HG03103 (cell line): ENCODE measurements at regions not wholly inside any gene's neighbourhood (a gene's known extent, or its start where the extent isn't known, plus 50 kb on each side); places are given as distances from the start of the nearest gene placed in this dataset.
"Not testable (repeated sequence)": the region's sequence is repeated elsewhere in the genome, so short reads cannot be mapped to it uniquely, and the experiment has no call there.

Experiments
- ATAC-seq: cut with Tn5 transposase; IDR thresholded peaks from one replicate; pipeline ENCODE4 v1.9.1; 2021; ENCODE audit warnings: low read depth; ENCODE audit not compliant: unreplicated experiment

- not testable (repeated sequence) for ATAC-seq
Measured at GRCh38 chr9:67313409-67313808, 321.1 kb upstream of the SPATA31A3 start.

DNA sequence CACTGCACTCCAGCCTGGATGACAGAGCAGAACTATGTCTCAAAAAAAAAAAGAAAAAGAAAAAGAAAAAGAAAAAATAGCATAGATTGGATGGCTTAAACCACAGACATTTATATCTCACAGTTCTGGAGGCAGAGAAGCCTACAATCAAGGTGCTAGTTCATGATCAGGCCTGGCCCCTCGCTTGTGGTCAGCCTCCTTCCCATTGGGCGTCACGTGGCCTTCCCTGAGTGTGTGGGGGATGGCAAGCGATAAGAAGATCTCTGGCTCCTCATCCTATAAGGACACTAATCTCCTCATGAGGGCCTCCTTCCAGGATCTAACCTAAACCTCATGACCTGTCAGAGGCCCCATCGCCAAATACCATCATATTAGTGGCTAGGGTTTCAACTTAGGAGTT is 320.2 kb upstream of the SPATA31A3 start:
- ATAC-seq = not testable (repeated sequence)

GRCh38 chr9:67307109-67307508 is 314.8 kb upstream of the SPATA31A3 start:
- ATAC-seq = not testable (repeated sequence)

- not testable (repeated sequence) for ATAC-seq
Measured at GRCh38 chr9:67288797-67289196, 296.4 kb upstream of the SPATA31A3 start.

- peak; percentile 43 for ATAC-seq
Measured at GRCh38 chr9:67288117-67288735, 295.9 kb upstream of the SPATA31A3 start.

DNA sequence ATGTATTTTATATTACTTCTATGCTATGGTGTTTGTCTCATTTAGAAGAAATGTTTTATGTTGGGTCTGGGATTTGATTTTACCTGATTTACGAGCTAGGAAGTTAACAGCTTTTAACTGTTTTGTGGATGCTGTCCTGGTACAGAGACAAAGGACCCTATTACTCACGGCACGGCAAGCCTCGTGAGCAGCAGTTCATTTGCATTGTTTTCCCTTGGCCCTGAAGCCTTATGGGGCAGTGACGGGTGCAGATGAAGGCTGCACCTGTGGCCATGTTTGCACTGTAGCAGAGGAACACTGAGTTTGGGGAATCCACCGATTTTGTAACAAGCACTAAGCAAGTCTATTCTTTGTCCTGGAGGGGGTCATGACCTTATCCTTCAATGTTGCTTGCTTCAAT is 291.9 kb upstream of the SPATA31A3 start:
- not testable (repeated sequence) for ATAC-seq

GRCh38 chr9:67281574-67281973 is 289.2 kb upstream of the SPATA31A3 start:
- not testable (repeated sequence) for ATAC-seq

DNA sequence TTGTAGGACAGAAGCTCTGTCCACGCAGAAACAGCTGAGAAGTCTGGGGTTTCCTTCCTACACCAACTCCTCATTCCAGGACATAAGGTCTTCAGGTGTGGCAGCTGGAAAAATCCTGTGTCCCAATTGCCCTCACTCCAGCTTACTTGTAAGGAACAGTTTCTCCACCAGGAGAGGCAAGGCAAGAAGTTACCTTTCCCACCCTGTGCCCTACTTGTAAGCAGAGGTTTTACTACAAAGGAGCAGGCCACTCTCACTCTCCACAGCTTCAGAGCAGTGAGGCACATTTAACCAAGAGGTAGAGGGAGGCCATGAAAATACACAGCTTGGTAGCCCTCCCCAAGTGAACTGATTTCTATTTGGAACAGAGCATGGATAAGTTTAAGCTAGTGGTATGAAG is 277.3 kb upstream of the SPATA31A3 start:
- ATAC-seq = not testable (repeated sequence)

DNA sequence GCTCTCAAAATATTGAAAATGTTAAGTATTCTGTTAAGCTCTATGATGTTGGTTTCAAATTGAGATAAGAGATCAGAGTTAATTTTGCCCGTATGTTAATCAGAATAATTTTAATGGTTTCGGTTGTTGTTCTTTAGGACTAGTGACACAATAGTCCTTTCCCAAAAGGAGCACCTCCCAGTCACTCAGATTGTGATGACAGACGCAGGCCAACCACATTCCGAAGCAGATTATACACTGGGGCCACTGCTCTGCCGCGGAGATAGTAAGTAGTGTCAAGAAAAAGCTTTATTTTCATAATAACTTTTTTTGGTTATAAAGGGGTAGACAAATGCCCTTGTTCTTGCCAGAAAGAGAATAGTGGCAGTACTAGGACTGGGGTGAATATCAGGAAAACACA is 265.5 kb upstream of the SPATA31A3 start:
- ATAC-seq = not testable (repeated sequence)

DNA sequence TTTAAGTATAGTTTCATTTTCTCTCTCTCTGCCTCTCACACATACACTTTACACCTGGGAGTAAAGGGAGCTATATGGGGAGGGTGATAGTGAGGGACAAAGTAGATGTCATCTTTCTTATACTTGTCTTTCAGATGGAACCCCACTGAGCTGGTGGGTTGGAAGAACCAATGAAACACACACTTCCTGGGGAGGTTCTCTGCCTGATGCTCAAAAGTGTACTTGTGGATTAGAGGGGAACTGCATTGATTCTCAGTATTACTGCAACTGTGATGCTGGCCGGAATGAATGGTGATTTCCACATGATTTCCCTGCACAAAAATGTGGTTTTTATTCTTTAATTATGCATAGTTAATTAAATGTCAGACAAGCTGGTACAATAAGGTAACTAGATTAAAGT is 256.6 kb upstream of the SPATA31A3 start:
- not testable (repeated sequence) for ATAC-seq

GRCh38 chr9:67212073-67212472 is 219.7 kb upstream of the SPATA31A3 start:
- not testable (repeated sequence) for ATAC-seq

GRCh38 chr9:67210842-67211241 is 218.5 kb upstream of the SPATA31A3 start:
- ATAC-seq = not testable (repeated sequence)

DNA sequence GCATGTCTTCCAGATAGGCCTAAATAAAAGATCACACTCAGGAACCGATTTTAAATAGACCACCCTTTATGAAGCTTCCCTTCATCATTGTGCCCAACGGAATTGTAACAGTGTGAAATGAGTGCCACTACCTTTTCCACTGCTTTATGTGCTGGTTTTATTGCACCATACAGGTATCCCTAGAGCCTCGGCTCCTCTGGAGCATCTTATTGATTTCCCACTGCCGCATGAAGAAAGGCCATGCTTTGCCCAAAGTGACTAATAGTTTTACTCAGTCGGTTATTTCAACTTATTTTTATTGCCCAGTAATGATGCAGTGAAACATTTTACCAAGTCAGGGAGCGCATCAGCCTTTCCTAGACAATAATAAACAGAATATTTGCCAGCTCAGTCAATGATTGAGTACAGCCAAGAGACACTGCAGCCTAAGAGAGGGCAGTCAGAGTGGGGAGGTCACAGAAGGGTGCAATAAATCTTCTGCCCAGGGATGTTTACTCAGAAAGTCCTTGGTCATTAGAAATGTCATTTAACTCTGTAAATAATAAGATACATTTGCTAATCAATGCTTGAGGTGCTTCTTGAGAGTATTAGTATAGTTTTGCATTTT is 216.6 kb upstream of the SPATA31A3 start:
- not testable (repeated sequence) for ATAC-seq

- ATAC-seq = not testable (repeated sequence)
Measured at GRCh38 chr9:67196135-67196534, 203.8 kb upstream of the SPATA31A3 start.

DNA sequence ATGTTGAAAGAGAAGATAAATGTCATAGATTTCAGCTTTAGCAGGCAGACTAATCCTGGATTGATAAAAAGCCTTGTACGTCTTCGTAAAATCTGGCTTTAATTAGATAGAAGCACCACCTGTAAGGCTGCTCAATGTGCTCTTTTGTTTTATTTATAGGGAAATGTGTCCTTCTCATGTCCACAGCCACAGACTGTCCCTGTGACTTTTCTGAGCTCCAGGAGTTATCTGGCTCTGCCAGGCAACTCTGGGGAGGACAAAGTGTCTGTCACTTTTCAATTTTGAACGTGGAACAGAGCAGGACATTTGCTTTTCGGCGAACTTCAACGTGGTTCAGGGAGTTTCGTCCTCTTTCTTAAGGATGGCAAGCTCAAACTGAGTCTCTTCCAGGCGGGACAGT is 203.0 kb upstream of the SPATA31A3 start:
- not testable (repeated sequence) for ATAC-seq

GRCh38 chr9:67179185-67179584 is 186.8 kb upstream of the SPATA31A3 start:
- ATAC-seq = not testable (repeated sequence)

DNA sequence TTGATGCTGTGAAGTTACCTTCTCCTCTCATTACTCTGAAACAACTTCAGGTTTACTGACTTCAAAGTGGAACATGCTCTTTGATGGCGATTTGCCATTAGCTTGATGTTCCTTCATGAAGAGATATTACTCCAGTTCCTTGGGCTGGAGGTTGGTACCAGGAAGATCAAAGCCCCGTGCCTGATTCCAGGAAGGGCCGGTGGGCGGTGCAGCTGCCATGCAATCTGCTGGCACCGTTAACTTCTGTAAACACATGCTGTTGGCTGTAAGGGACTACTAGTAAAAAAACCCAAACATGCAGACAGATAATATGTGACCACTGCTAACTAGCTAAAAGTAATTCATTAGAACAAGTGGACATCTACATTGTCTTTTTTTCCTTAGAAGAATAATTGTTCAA is 182.8 kb upstream of the SPATA31A3 start:
- ATAC-seq = not testable (repeated sequence)

- not testable (repeated sequence) for ATAC-seq
Measured at GRCh38 chr9:67171721-67172120, 179.4 kb upstream of the SPATA31A3 start.

DNA sequence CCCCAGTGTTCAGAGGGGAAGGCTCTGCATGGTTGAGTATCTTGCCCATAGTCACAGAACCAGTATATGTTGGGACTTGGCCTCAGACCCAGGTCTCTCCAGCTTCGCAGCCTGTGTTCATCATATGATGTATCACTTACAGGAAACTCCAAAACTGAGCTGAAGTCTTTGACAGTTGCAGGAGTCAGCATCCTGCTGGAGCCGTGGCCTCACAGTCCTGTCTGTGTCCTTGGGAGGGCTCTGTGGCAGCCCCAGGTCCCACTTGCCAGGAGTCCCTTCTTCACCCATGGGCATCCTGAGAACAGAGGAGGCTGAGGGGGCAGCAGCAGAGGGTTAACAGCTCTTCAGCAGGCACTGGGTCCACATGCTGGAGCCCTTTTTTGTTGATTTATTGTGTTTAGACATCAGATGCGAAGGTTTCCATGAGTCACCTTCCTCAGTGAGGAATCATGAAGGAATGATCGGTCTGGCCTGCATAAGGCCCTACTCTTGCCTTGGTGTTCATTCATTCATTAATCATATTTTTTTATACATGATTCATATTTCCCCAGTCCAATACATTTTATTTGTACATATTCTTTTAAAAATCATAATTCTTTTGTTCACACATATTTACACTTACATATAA is 176.3 kb upstream of the SPATA31A3 start:
- not testable (repeated sequence) for ATAC-seq

DNA sequence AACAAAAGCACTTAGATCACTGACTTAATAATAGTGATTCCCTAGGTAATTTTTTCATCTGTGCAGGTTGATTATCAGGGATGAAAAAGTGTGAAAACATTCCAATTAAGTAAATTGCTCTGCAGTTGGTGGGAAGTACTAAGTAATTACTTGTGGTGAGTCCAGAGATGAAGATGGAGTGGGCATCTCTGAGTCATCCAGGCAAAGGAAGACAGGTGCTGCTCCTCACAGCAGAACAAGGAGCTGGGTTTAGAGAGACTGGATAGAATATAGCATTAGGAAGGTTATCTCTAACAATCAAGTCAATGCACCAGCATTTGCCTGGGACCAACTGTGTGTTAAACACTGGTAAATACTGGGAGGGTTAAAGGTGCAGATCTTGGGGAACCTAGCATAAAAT is 174.0 kb upstream of the SPATA31A3 start:
- not testable (repeated sequence) for ATAC-seq

DNA sequence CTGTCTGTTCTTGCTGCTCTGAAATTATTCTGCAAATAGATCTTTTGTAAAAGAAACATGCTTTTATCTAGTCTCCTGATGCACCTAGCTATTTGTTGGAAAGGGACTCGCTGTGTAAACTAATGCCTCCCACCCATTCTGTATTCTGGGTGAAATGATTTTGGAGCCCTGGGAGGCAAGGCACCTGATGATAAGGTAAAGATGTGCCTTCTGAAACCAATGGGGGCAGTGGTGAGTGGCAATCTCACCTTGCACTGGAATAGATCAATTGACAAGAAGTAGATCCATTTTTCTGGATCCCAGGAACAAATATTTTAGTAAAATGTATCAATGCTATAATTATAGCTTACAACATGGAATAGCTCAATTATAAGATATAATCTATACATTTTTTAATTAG is 170.5 kb upstream of the SPATA31A3 start:
- ATAC-seq = not testable (repeated sequence)

DNA sequence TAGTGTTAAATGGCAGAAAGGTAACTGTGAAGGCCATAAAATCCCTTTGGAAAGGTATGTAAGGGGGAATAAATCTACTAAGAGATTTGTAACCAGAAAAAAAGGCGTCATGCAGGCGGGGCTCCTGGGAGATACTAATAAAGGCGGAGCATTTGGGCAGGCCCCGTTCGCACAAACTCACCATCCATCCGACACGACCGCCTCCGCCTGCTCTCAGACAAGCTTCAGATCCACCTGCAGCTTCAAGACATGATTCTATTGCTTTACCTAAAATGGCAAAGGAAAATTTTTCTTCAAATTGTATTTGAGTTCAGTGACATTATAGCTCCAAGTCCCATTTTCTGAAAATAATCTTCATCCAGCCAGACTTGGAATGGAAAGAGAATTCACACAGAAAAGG is 162.9 kb upstream of the SPATA31A3 start:
- not testable (repeated sequence) for ATAC-seq
